Activated CD4-positive, alpha-beta T cell treated with anti-CD3 and anti-CD28 coated beads, Interleukin-2, amount 10 ng/mL, durations not matched to agents 24 days and 14 days (primary cell): ENCODE measurements at regions not wholly inside any gene's neighbourhood (a gene's known extent, or its start where the extent isn't known, plus 50 kb on each side); places are given as distances from the start of the nearest gene placed in this dataset.
"Not testable (repeated sequence)": the region's sequence is repeated elsewhere in the genome, so short reads cannot be mapped to it uniquely, and the experiment has no call there.

Source experiments
- DNase-seq: peaks from one replicate; pipeline ENCODE4 v3.0.0; 2022
- H3K27ac Mint-ChIP-seq: one replicate; pipeline ENCODE4 v1.8.0; 2022; ENCODE audit warnings: mild to moderate bottlenecking, mixed read lengths
- H3K27me3 Mint-ChIP-seq: one replicate; pipeline ENCODE4 v1.8.0; 2022; ENCODE audit warnings: mixed read lengths
- H3K36me3 Mint-ChIP-seq: one replicate; pipeline ENCODE4 v1.8.0; 2022; ENCODE audit warnings: low read depth, mild to moderate bottlenecking, mixed read lengths
- H3K4me1 Mint-ChIP-seq: one replicate; pipeline ENCODE4 v1.8.0; 2021; ENCODE audit warnings: mixed read lengths
- H3K4me3 Mint-ChIP-seq: one replicate; pipeline ENCODE4 v1.8.0; 2022; ENCODE audit warnings: mild to moderate bottlenecking, moderate library complexity, mixed read lengths
- H3K9me3 Mint-ChIP-seq: one replicate; pipeline ENCODE4 v1.8.0; 2021; ENCODE audit warnings: mixed read lengths
- intact Hi-C: fragments of 100-400 bp; cut with micrococcal nuclease; formaldehyde crosslinking; loops from one replicate; pipeline ENCODE4 v1.15.1; 2023

DNA sequence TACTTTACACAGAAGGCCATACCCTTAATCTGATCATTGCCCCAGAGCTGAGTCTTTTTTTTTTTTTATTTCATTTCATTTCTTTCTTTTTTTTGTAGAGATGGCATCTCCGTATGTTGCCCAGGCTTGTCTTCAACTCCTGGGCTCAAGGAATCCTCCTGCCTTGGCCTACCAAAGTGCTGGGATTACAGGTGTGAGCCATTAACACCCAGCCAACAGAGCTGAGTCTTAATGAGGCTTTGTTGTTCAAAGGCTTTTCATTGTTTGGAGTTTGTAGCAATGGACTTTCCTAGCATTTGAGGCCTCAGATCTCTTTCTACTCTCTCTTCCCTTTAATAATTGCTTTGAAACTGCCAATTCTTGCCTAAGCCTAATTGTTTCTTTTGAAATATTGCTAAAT, 176.5 kb upstream of the FBN2 start:
- H3K4me1 Mint-ChIP-seq: no peaks in the 10 kb centered on the region
- H3K9me3 Mint-ChIP-seq: peaks cover 3% of the 10 kb centered on the region
- no peaks in the 10 kb centered on the region for H3K36me3 Mint-ChIP-seq
- intact Hi-C loops: no loop called here
- H3K27ac Mint-ChIP-seq: no peak overlapping the region
- no peaks in the 10 kb centered on the region for H3K27me3 Mint-ChIP-seq
- no peak overlapping the region for H3K4me3 Mint-ChIP-seq
- no peak for DNase-seq

- Mint-ChIP-seq H3K27ac (no peak overlapping the region), H3K9me3 (peaks cover 3% of the 10 kb centered on the region), H3K4me1 (no peaks in the 10 kb centered on the region), H3K4me3 (no peak overlapping the region), H3K36me3 (no peaks in the 10 kb centered on the region), H3K27me3 (no peaks in the 10 kb centered on the region)
- intact Hi-C loops: no loop called here
- DNase-seq: no peak
These were observed 184.5 kb upstream of the FBN2 start for GRCh38 chr5:128722551-128722950.

- H3K4me1 Mint-ChIP-seq, DNase-seq, H3K9me3 Mint-ChIP-seq, H3K4me3 Mint-ChIP-seq, intact Hi-C loops, H3K36me3 Mint-ChIP-seq, H3K27me3 Mint-ChIP-seq, H3K27ac Mint-ChIP-seq: not testable (repeated sequence)
These were observed 192.0 kb upstream of the FBN2 start for GRCh38 chr5:128730021-128730420.

DNA sequence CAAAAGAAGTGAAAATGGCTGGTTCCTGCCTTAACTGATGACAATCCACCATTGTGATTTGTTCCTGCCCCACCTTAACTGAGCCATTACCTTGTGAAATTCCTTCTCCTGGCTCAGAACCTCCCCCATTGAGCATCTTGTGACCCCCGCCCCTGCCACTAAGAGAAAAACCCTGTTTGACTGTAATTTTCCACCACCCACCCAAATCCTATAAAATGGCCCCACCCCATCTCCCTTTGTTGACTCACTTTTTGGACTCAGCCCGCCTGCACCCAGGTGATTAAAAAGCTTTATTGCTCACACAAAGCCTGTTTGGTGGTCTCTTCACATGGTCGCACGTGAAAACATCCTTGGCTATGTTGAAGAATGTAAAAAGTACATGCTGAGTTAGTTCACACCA, 197.6 kb upstream of the FBN2 start:
- H3K4me3 Mint-ChIP-seq, H3K36me3 Mint-ChIP-seq, H3K27ac Mint-ChIP-seq, H3K9me3 Mint-ChIP-seq, H3K4me1 Mint-ChIP-seq, H3K27me3 Mint-ChIP-seq, intact Hi-C loops, DNase-seq: not testable (repeated sequence)

DNA sequence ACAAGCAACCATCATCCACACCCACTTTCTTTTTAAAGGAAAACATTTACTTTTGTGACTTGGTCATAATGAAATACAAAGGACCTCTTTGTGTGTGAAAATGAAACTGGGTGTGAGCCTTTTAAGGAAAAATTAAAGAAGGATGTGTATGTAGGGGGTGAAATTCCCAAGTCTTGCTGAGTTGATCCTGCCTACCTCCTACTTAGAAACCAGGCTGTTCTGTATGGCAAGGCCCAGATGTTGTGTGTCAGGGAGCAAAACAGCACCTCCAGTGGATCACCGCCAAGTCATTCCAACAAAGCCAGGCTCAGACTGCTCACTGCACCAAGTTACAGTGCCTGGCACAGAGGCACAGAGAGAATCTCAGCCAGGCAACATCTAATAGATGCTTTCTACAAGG, 198.5 kb upstream of the FBN2 start:
- no peak for DNase-seq
- intact Hi-C loops: no loop called here
- Mint-ChIP-seq H3K4me1 (no peaks in the 10 kb centered on the region), H3K4me3 (no peak overlapping the region), H3K36me3 (no peaks in the 10 kb centered on the region), H3K9me3 (no peaks in the 10 kb centered on the region), H3K27ac (no peak overlapping the region), H3K27me3 (no peaks in the 10 kb centered on the region)

DNA sequence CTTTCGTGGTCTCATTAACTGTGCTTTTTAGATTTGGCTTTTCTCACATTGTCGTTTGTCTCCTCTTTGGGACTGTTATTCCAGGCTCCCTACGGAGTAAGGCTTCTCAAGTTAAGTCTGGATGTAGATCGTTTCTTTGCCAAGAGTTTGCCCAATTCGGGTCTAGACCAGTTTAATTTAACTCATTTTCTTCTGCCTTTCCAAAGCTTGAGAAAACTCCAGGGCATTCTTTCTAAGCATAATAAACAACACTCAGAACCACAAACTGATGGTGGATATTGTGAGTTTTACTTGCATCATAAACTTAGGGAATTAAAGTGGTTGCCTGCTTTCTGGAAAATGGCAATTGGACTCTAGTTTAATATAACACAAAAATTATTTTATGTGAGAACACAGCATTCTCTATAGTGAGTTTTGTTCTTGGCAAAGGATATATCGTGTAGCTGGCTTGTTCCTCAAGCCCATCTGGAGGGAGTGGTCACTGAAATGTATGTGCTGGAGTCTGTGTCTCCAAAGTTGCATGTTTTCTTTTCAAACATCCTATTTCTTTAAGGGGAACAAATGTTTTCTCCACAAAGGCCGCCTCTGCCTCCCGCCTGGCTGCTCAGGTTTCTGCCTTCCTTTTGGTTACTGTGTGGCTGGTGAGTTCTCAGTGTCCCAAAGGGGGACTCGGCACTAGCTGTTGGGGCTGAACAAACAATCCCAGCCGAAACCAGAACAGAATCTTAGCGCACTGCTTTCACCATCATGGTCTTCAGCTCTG, 211.3 kb upstream of the FBN2 start:
- H3K4me3 Mint-ChIP-seq: no peak overlapping the region
- H3K27ac Mint-ChIP-seq: no peak overlapping the region
- H3K36me3 Mint-ChIP-seq: no peaks in the 10 kb centered on the region
- no peaks in the 10 kb centered on the region for H3K9me3 Mint-ChIP-seq
- H3K27me3 Mint-ChIP-seq: no peaks in the 10 kb centered on the region
- no peak for DNase-seq
- intact Hi-C loops: no loop called here
- H3K4me1 Mint-ChIP-seq: no peaks in the 10 kb centered on the region

GRCh38 chr5:128750155-128750554, 212.1 kb upstream of the FBN2 start:
- no peaks in the 10 kb centered on the region for H3K36me3 Mint-ChIP-seq
- no peaks in the 10 kb centered on the region for H3K9me3 Mint-ChIP-seq
- no peak overlapping the region for H3K4me3 Mint-ChIP-seq
- no peak overlapping the region for H3K27ac Mint-ChIP-seq
- no peaks in the 10 kb centered on the region for H3K4me1 Mint-ChIP-seq
- no peaks in the 10 kb centered on the region for H3K27me3 Mint-ChIP-seq
- intact Hi-C loops: no loop called here
- DNase-seq: no peak

- peaks cover 4% of the 10 kb centered on the region for H3K9me3 Mint-ChIP-seq
- no peaks in the 10 kb centered on the region for H3K36me3 Mint-ChIP-seq
- H3K4me3 Mint-ChIP-seq: no peak overlapping the region
- intact Hi-C loops: no loop called here
- no peaks in the 10 kb centered on the region for H3K4me1 Mint-ChIP-seq
- no peaks in the 10 kb centered on the region for H3K27me3 Mint-ChIP-seq
- no peak for DNase-seq
- H3K27ac Mint-ChIP-seq: no peak overlapping the region
These were observed 207.9 kb upstream of the SLC27A6 start for GRCh38 chr5:128757196-128757959.

DNA sequence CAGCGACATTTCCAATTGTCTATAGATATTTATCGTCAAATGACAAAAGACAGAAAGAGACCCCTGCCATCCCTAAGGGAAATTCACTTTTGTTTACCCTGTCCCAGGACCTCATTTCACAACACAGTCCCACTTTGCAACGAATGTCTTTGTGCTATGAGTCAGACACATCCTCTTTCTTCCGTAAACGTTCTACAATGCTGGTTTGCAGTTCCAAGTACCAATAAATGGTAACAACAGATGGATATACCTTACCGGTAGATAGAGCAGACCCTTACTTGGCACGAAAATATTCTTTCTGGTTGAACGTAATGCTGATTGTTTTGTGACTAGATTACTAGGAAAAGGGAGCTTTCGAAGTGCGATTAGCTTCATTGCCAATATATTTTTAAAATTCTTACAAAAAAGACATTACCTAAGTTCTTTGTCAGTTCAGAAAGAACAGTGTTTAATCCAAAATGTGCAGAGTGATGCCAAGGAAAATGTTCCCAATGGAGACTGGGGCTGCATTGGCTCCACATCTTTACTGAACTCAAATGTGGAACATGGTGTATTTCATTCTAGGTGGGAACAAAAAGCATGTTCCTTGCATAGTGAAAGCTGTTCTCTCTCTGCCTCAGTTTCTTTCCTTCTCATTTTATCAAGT, 202.5 kb upstream of the SLC27A6 start:
- Mint-ChIP-seq H3K4me3 (no peak overlapping the region), H3K9me3 (peaks cover 4% of the 10 kb centered on the region), H3K4me1 (no peaks in the 10 kb centered on the region), H3K36me3 (no peaks in the 10 kb centered on the region), H3K27ac (no peak overlapping the region), H3K27me3 (no peaks in the 10 kb centered on the region)
- DNase-seq: no peak
- intact Hi-C loops: no loop called here

DNA sequence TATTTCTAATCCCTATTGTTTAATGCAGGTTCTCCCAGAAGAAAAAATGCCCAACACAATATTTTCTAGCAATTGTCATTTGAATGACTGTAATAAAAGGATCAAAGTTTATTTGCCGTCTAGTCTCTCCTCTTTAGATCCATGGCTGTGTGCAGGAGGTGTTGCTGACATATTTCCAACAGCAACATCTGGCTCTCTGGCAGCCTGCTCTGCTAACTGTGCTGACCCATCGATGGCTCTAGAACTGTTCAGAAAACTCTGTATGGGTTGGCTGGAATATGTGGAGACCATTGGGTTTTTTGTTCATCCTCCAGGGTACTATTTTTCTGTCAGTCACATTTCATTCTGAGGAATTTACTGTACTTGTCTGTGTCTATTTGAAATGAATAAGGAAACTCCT, 202.0 kb upstream of the SLC27A6 start:
- Mint-ChIP-seq H3K27me3 (no peaks in the 10 kb centered on the region), H3K9me3 (peaks cover 4% of the 10 kb centered on the region), H3K4me1 (no peaks in the 10 kb centered on the region), H3K4me3 (no peak overlapping the region), H3K36me3 (no peaks in the 10 kb centered on the region), H3K27ac (no peak overlapping the region)
- intact Hi-C loops: no loop called here
- DNase-seq: no peak

- Mint-ChIP-seq H3K27me3 (peaks cover 2% of the 10 kb centered on the region), H3K27ac (no peak overlapping the region), H3K9me3 (no peaks in the 10 kb centered on the region), H3K36me3 (no peaks in the 10 kb centered on the region), H3K4me3 (no peak overlapping the region), H3K4me1 (no peaks in the 10 kb centered on the region)
- intact Hi-C loops: no loop called here
- DNase-seq: no peak
These were observed 200.5 kb upstream of the SLC27A6 start for GRCh38 chr5:128764601-128765310.

- no peaks in the 10 kb centered on the region for H3K36me3 Mint-ChIP-seq
- H3K9me3 Mint-ChIP-seq: no peaks in the 10 kb centered on the region
- intact Hi-C loops: no loop called here
- H3K27ac Mint-ChIP-seq: no peak overlapping the region
- H3K4me3 Mint-ChIP-seq: no peak overlapping the region
- peaks cover 3% of the 10 kb centered on the region for H3K27me3 Mint-ChIP-seq
- H3K4me1 Mint-ChIP-seq: no peaks in the 10 kb centered on the region
- no peak for DNase-seq
These were observed 199.7 kb upstream of the SLC27A6 start for GRCh38 chr5:128765448-128766061.

GRCh38 chr5:128766406-128766805, 198.9 kb upstream of the SLC27A6 start:
- Mint-ChIP-seq H3K27me3 (peaks cover 6% of the 10 kb centered on the region), H3K4me1 (no peaks in the 10 kb centered on the region), H3K9me3 (peaks cover 3% of the 10 kb centered on the region), H3K4me3 (no peak overlapping the region), H3K36me3 (no peaks in the 10 kb centered on the region), H3K27ac (no peak overlapping the region)
- no peak for DNase-seq
- intact Hi-C loops: no loop called here
